ENCODE measurements at regions not wholly inside any gene's neighbourhood (a gene's known extent, or its start where the extent isn't known, plus 50 kb on each side); places are given as distances from the start of the nearest gene placed in this dataset.

- Histone ChIP-seq H2BK120ac (replicated peaks; ENCODE audit: low read depth, low read length) (no peak overlapping the region), H3K56ac (replicated peaks; ENCODE audit: insufficient read length, low read depth, low read length) (no peak overlapping the region), H3K4me2 (ENCODE audit: insufficient read depth in 1 of 2, low read depth in 2 of 2, low read length in 2 of 2) (no peak overlapping the region), H3K4me3 (ENCODE audit: extremely low read depth in 1 of 4, insufficient read depth in 2 of 4, low read depth in 3 of 4, low read length in 4 of 4) (no peak overlapping the region), H3K9me3 (ENCODE audit: insufficient read depth in 2 of 2, low read depth in 1 of 2, low read length in 1 of 2) (no peaks in the 10 kb centered on the region), H2AK5ac (ENCODE audit: low read depth, low read length) (no peak overlapping the region), H3K27me3 (replicated peaks in 1 of 4; ENCODE audit: control insufficient read depth in 3 of 4, extremely low read depth in 1 of 4, insufficient read depth in 3 of 4, low read length in 3 of 4) (no peaks in the 10 kb centered on the region), H3K79me2 (ENCODE audit: control insufficient read depth in 1 of 2, insufficient read depth in 2 of 2, low read length in 2 of 2) (no peaks in the 10 kb centered on the region), H3K4me1 (replicated peaks in 1 of 4; ENCODE audit: control insufficient read depth in 3 of 4, insufficient read depth in 4 of 4, low read length in 3 of 4) (peaks cover 0 to 3% (median 0%) of the 10 kb centered on the region in 4 experiments; a peak in 1 of 7 replicates), H3K79me1 (ENCODE audit: low read depth, low read length) (no peaks in the 10 kb centered on the region), H2BK5ac (ENCODE audit: low read depth, low read length) (no peak overlapping the region), H3K9ac (replicated peaks in 1 of 4; ENCODE audit: extremely low read depth in 1 of 4, low read depth in 3 of 4, low read length in 3 of 4) (no peak overlapping the region), H3K18ac (ENCODE audit: extremely low read depth, low read length) (no peak overlapping the region), H4K91ac (replicated peaks; ENCODE audit: insufficient read length, low read length) (no peak overlapping the region), H2BK12ac (ENCODE audit: low read depth, low read length) (no peak overlapping the region), H2AFZ (ENCODE audit: low read length) (no peak overlapping the region), H3K23me2 (ENCODE audit: low read depth, low read length) (no peaks in the 10 kb centered on the region), H3K23ac (ENCODE audit: insufficient read length) (no peak overlapping the region), H2BK15ac (ENCODE audit: low read length) (no peak overlapping the region), H3K4ac (replicated peaks; ENCODE audit: insufficient read length, low read depth, low read length) (no peak overlapping the region), H2BK20ac (ENCODE audit: low read length) (no peak overlapping the region), H3K27ac (ENCODE audit: low read depth, low read length) (no peak overlapping the region), H4K8ac (ENCODE audit: extremely low read depth, insufficient read depth, low read length) (no peak overlapping the region), H3K14ac (ENCODE audit: insufficient read length) (no peak overlapping the region), H4K20me1 (replicated peaks in 1 of 2; ENCODE audit: control insufficient read depth in 1 of 2, insufficient read depth in 2 of 2, low read length in 2 of 2) (no peaks in the 10 kb centered on the region), H3K36me3 (ENCODE audit: control insufficient read depth in 2 of 4, insufficient read depth in 4 of 4, low read length in 3 of 4) (no peaks in the 10 kb centered on the region), H4K5ac (ENCODE audit: insufficient read length, low read depth, low read length) (no peak overlapping the region)
- ChIA-PET POLR2A (ENCODE audit: partially characterized antibody) (no interaction called here), CTCF (ENCODE audit: partially characterized antibody) (interaction anchor here (0.9 to 1.0 kb wide), 2 partner anchors 10 to 590 kb away, joined by 3 to 4 read pairs; no protein-coding TSS in a partner anchor)
- TF ChIP-seq CTBP2 (IDR thresholded peaks at IDR 0.05; ENCODE audit: borderline replicate concordance, insufficient read depth, insufficient read length, low read length), result no peak
- TF ChIP-seq NRF1 (IDR thresholded peaks at IDR 0.05; ENCODE audit: low read depth, low read length), result no peak
- no peak for TF ChIP-seq GTF2F1 (IDR thresholded peaks at IDR 0.05; ENCODE audit: borderline replicate concordance, low read depth, low read length)
- TF ChIP-seq CREB1 (IDR thresholded peaks at IDR 0.05), result no peak
- TF ChIP-seq ASH2L (IDR thresholded peaks at IDR 0.05; ENCODE audit: low read length), result no peak
- TF ChIP-seq SP4 (IDR thresholded peaks at IDR 0.05; ENCODE audit: low read length), result no peak
- TF ChIP-seq, protein P1, sequence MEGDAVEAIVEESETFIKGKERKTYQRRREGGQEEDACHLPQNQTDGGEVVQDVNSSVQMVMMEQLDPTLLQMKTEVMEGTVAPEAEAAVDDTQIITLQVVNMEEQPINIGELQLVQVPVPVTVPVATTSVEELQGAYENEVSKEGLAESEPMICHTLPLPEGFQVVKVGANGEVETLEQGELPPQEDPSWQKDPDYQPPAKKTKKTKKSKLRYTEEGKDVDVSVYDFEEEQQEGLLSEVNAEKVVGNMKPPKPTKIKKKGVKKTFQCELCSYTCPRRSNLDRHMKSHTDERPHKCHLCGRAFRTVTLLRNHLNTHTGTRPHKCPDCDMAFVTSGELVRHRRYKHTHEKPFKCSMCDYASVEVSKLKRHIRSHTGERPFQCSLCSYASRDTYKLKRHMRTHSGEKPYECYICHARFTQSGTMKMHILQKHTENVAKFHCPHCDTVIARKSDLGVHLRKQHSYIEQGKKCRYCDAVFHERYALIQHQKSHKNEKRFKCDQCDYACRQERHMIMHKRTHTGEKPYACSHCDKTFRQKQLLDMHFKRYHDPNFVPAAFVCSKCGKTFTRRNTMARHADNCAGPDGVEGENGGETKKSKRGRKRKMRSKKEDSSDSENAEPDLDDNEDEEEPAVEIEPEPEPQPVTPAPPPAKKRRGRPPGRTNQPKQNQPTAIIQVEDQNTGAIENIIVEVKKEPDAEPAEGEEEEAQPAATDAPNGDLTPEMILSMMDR (IDR thresholded peaks at IDR 0.05; ENCODE audit: control extremely low read depth in 1 of 3, insufficient read depth in 1 of 3, low read depth in 1 of 3, low read length in 3 of 3), result no peak
- TF ChIP-seq SP1 (IDR thresholded peaks at IDR 0.05; ENCODE audit: low read depth, low read length), result no peak
- TF ChIP-seq YY1 (IDR thresholded peaks at IDR 0.05; ENCODE audit: low read depth, low read length), result no peak
- TF ChIP-seq RFX5 (IDR thresholded peaks at IDR 0.05; ENCODE audit: borderline replicate concordance, low read depth, low read length), result no peak
- TF ChIP-seq MAFK (IDR thresholded peaks at IDR 0.05; ENCODE audit: low read depth, low read length), result no peak
- TF ChIP-seq CBX5 (IDR thresholded peaks at IDR 0.05; ENCODE audit: low read depth, low read length), result no peak
- TF ChIP-seq BRCA1 (IDR thresholded peaks at IDR 0.05; ENCODE audit: low read depth, low read length), result no peak
- no peak for FAIRE-seq
- no peak for DNase-seq (ENCODE audit: low read depth in 1 of 2, low spot score in 2 of 2)
Observed at GRCh38 chr5:51997500-51997899, 614.3 kb downstream of the ISL1 start.
